ENCODE measurements at regions not wholly inside any gene's neighbourhood (a gene's known extent, or its start where the extent isn't known, plus 50 kb on each side); places are given as distances from the start of the nearest gene placed in this dataset.

DNA sequence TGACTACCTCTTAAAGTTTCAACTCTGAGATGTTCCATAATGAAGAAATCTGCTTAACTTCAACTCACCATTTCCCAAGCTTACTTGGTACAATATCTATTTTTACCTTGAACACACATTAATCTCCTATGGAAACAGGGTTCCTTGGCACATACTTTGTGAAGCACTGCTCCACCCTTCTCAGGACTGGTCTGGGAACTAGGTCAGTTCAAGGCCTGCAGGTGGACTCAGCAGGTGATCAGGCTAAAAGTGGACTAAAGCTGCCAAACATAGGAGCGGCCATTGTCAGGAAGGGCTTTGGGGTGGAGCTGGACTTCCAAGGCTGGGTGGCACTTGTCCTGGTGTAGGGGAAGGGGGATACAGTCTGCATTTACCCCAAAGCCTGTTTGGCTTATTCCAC is 202.3 kb downstream of the NUAK1 start:
- no peak for DNase-seq

DNA sequence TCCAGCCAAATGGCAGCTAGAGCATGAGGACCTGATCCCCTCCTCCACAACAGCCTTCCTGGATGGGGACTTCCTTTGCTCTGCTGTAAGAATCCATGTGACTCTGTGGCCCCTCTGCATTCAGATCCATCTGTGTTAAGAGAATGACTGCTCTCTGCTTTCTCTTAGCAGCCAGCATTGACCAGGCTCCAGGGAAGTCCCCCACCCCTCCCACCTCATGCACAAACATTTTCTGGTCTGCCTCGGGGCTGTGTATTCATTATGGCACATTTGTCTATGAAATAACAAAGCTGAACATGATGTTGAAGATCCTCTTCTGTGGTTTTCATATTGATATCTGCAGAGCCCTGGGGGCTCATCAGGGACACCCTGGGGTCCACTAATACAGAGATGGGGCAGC is 201.7 kb downstream of the NUAK1 start:
- DNase-seq, result no peak

DNA sequence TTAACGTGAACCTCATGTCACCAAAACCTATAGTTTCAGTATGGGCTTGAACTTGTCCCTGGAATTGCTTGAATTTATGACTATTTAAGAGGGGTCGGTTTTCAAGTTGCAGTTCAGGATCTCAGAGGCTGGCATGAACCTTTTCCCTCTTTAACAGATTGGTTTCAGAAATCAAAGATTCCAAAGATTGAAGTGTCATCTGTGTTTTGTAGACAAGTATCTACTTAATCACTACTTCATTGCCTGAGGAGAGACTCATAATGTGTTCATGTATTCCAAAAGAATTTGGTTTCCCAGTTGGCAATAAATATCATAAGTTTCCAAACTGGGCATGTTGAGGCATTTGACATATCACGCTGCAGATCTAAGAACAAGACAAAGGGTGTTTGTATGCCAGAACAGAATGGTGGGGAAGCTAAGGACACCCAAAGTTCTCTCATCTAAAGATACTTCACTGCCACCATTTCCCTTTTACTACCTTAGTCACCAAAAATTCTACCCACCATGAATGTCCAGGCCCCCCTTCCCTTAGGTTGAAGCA is 199.5 kb downstream of the NUAK1 start:
- DNase-seq, result no peak

DNA sequence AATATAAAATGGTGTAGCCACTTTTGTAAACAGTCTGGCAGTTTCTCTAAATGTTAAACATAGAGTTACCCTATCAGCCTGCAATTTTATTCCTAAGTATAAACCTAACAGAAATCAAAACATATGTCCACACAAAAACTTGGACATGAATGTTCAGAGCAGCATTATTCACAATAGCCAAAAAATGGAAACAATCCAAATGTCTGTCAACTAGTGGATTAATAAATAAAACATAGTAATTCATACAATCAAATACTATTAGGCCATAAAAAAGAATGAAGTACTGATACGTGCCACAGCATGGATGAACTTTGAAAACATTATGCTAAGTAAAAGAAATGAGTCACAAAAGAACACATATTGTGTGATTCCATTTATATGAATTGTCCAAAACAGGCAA is 196.5 kb downstream of the NUAK1 start:
- DNase-seq, result no peak

DNA sequence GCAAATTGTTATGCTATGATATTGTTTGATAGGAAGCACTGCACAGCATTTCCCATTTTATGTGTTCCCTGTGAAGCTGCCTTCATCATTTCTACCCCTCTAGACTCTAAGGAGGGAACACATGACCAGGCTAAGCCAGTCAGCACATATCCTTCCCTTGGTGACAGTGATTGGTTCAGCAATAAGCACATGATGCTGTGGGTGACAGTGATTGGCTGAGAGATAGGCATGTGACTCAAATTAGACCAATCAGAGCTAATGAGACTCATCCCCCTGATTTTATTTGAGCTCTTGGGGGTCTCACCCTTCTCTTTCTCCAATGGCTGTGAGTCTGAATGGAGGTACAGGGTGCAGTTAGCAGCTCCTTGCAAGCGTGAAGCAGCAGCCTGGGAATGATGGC is 195.2 kb downstream of the NUAK1 start:
- DNase-seq, result no peak

DNA sequence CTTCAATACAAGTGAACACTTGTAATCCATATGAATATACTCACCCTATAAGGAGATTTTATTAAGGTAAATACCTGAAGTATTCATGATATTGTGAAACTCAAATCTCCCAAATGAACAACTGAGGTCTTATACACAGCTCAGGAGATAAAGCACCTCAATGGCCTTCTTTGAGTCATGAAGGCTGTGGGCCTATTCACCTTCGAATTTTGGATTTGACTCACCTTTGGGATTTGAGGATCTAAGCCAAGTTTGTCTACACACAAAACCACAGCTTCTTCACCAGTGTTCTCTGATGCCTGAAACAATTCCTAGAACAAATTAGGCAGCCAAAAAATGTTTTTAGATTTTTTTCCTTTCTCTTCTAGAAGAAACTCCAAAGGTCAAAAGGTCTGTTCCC is 194.1 kb downstream of the NUAK1 start:
- DNase-seq, result no peak

DNA sequence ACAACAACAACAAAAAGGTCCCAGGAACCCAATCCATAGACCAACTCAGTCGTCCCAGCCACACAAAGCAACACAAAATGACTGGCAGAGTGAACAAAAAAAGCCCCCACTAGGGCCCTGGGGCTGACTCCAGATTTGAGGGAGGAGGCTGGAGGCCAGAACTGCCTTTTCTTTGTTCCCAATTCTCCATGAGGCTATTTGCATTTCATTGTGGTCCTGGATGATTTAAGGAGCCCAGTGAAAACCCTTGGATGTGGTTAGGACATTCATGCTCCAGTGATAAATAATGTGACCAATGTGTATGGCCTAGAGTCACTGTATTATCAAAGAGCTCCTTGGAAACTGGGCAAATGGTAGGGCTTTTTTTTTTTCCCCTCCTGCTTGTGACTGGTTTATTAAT is 192.9 kb downstream of the NUAK1 start:
- no peak for DNase-seq

DNA sequence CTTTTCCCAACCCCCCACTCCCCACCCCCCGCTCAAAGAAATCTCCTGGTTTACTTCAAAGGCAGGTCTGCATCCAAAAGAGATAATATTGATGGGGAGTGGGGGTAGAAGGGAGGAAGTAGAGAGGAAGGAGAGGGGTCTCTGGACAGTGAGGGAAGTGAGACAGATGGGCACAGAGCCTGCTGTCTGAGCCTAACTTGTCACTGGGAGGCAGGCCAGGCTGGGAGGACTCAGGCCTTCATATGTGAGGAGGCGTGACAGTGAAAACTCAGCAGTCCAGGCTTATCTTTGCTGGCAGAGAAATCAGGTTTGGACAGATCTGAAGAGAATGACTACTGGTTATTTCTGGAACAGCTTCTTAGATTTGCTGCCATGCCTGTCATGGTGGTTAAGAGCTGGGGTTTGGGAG is 192.3 kb downstream of the NUAK1 start:
- no peak for DNase-seq

DNA sequence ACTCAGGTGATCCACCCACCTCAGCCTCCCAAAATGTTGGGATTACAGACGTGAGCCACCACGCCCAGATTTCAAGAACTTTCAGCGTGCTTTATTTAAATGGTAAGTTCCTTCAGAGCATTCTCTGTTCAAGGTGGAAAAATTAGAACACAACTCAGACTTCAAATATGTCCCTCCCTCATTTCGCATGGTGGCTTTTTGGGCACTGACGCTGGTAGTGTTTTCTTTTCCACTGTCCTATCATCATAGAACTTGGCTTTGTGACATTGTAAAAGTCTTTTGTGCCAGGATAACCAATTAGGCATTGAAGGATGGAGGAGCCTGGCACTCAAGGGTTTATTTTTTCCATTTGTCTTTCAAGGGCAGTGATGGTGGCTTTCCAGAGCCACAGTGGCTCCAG is 190.8 kb downstream of the NUAK1 start:
- no peak for DNase-seq

DNA sequence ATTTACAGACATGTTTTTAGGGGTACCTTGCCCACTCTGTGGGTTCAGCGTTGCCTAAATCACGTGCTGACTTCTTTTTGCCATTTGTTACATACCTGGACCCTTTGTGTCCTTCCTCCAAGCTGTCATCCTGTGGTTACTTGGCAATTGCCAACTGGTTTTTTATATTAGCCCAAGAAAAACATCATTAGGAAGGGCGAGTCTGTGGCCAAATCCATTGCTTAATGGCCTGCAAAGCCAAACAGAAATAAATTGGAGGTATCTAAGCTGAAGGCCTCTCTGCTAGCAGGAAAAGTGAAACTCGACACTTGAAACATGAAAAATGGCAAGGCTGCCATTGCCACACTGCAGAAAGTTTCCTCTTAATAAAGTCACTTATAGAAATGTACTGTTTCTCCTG is 190.4 kb downstream of the NUAK1 start:
- DNase-seq, result no peak

DNA sequence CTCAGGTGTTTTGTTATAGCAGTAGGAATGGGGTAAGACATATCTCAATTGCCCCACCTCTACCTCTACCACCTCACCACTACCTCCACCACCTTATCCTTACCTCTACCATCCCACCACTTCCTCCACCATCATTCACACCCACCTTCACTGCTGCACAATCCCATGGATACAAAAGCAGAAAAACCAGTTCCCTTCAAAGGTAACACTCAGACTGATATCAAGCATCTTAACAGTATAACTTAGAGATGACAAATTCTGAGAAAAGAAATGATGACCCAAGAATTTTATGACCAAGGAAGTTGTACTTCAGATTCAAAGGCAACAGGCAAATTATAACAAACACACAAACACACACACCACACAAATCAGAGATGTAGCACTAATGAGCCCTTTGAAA is 189.4 kb downstream of the NUAK1 start:
- DNase-seq, result no peak

DNA sequence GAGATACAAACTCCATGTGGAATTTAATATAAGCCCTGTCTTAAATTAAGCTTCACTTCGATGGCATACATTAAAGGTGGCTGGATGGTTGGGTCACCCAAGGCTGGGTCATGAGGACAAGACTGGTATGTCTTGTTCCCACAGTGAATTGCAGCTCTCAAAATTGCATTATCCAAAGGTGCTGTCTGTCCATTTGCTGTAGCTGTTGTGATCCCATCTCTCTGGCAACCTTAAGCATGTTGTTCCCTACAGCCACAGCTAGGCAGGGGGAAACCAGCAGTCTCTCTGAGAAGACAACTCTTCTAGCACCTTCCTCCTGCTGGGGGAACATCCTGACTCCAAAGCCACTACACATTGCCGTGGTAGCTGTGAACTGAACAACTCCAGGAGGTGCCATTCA is 187.0 kb downstream of the NUAK1 start:
- DNase-seq, result no peak

DNA sequence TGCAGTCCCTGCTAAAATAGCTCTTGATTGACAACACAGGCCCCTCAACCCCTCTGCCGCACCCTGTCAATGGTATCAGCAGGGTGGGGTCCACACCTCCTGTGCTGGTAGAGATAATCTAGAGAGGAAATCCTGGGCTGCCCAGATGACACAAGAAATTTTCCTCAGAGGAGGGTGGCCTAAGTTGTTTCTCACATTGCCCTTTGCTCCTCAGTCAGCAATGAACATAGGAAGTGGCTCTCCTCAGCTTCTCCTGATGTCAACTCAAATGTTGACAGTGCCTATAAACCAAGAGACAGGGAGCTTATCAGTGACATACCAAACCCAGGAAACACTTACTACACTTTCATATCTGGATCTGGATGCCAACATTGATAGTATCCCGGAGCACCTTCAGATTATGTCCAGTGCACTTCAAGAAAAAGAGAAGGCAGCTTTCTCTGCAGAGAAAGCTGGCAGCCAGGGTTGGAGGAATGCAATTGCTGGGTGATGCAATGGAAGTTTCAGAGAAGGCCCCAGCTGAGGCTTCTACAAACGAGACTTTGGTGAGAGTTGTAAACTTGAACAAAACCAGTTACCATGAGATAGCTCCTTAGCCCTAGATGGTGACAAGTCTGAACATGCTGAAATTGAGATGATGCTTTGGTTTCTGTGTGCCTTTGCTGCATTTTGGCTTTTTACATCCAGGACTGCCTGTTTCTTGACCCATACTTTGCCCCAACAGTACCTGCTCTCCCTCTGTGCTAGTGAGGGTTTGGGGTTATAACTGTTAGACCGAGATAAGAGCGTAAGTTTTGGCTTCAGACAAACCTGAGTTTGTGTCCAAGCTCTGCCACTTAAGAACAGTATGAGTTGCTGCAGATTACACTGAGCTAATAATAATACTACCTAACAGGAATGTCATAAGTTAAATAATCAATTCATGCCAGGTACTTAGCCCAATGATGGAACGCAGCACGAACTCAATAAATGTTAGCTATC is 183.5 kb downstream of the NUAK1 start:
- no peak for DNase-seq

DNA sequence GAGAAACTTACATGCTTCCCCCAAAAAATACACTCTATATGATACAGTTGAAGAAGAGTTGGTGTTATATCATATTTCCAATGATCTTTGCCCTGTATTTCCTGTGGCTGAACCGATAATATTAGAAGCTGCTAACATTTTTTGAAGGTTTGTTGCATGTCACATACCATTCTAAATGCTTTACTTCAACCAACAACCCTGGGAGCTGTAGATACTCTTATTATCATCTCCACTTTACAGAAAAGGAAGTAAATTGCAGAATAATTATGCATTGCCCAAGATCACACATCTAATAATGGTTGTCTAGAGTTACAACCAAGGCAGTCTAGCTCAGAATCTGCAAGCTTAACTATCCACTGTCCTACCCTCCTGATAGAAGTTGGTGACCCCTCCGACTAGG is 182.8 kb downstream of the NUAK1 start:
- DNase-seq, result no peak

DNA sequence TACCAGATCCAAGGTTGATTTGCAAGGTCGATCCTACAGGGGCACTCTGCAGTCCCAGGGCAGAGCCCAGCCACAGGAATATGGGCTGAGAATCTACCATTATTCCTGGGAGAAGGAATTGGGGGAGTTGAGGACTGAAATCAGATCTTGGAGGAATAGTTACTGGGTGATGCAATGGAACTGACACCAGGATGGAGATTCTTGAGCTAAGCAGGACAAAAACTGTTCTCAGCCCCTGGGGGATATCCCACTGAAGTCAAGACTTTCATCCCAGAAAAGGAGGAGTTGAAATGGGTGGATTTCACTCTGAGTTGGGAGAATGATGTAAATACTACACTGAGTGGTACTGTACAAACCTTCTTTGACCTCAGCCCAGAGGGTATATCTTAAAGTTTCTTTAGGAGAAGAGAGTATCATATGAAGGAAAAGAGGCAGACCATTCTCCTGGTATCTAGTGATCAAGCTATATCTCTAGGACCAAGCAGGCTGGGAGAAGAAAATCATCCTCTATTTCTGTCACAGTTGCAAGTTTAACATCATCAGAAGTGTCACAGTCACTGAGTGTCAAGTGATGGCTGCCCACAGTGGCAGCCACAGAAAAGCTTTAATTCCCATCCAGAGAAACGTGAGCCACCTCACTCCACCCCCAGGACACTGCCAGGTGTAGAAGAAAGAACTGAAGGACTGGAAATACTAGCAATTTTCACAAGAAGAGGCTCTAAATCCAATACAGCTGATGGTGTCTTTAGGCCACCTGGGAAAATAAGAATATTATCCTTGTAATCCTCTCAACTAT is 181.9 kb downstream of the NUAK1 start:
- no peak for DNase-seq

DNA sequence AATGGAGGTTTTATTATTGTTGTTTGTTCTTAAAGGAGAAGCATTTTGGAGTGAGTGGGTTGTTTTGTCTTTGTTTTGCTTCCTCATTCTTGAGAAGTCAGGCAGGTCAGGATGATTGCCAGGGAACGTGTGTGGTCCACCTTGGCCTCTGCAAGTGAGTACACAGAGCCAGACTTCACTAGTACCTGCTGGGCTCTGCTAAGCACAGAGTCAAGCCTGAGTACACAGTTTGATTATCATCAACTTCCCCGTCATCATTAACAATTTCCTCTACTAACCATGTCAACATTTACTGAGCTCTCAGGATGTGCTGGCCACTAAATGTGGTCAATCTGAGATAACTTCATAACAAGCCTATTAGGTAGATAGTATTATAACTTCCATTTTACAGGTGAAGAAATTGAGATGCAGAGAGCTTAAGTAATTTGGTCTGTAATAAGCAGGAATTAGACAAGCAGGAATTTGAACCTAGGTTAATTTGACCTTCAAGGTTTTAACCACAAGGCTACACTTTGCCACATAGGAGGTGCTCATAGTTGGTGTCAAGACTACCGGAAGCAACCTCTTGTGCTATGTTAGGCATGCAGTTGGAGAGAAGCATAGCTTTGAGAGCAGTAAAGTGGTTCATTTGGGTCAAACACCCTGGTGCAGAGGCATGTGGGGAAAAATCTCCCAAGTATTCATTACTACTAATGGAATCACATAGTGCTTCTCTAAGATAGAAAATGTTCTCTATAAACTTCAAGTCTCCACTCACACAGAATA is 178.3 kb downstream of the NUAK1 start:
- DNase-seq, result no peak

DNA sequence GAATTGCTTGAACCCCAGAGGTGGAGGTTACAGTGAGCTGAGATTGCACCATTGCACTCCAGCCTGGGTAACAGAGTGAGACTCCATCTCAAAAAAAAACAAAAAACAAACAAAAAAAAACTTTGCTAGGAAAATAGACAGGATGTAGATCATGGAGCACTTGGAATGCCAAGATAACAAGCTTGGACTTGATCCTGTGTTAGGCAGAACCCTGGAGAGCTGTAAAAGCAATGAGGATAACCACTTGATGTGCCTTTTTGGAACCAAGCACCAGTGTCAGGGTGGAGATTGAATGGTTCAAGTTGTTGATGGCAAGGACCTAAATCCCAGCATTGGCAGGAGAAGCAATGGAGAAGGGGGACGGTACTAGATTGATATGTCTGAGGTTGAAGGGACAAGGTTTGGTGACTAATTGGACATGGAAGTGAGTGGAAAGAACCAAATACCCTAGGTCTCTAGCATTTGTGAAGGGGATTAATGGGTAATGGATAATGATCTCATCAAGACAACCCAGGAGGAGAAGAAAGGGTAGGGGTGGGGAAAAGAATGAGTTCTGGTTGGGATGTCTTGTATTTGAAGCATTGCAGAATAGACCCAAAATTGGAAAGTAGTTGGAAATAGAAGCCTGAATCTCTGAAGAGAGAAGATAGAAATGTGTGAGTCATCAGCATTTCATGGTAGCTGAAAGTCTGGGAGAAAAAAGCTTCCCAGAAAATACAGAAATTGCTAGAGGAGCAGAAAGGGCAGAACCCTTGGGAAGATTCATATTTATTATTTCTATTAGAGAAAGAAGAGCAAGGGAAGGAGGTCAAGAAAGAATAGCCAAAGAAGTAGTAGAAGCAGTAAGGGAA is 176.7 kb downstream of the NUAK1 start:
- no peak for DNase-seq

DNA sequence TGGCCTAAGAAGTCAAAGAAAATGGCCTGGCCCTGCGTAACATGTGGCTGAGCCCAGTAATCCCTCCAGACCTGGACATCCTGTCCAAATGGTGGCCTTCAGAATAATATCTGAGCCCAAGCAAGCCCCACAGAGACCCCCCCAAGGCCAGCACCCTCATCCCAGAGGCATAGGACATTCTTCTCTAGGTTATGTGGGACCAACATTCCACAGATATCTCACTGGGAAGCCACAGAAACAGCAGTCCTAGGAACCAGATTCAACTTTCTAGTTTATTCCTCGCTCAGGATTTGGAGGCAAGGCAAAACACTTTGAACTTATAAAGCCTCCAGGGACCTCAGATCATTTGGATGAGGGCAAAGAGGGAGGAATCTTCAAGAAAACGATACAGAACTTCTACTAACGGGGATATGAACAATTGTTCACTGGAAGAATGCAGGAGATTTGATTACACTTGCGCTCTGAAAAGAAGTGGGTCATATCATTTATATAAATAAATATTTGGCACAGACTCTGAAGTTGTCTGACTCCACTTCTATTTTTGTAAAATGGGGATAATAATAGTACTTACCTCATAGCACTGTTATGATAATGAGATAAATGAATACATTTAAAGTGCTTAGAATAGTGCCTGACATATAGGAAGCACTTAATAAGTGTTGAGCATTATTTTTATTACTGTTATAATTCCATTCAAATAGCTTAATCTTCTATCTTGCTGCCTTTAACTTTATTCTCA is 171.5 kb downstream of the NUAK1 start:
- no peak for DNase-seq

DNA sequence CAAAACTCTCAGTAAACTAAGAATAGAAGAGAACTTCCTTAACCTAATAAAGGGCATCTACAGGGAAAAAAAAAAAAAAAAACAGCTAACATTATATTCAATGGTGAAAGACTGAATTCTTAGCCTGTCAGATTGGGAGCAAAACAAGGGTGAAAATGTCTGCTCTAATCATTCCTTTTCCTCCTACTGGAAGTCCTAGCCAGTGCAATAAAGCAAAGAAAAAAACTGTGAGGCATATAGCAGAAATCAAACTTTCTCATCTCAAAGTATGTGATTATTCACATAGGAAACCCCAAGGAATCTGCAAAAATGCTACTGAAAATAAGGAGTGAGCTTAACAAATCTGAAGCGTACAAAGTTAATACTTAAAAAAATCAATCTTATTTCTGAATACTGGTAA is 170.7 kb downstream of the NUAK1 start:
- no peak for DNase-seq

DNA sequence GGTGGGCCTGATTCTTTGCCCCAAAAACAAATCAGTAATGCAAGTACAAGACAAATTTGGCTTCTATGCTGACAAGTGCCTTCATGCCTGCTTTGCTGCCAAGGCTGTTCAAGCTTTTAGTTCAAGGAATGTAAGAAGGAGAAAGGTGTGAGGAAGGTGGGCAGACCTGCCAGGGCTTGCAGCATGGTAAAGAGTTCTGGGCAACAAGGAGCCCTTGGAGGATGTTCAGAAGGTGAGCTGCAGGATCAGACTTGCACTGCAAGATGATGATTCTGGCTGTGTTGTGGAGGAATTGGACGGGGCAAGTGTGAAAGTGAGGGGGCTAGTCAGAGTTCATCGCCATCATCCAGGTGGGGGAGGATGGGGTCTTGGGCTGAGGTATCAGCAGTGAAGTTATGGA is 167.9 kb downstream of the NUAK1 start:
- DNase-seq, result no peak

DNA sequence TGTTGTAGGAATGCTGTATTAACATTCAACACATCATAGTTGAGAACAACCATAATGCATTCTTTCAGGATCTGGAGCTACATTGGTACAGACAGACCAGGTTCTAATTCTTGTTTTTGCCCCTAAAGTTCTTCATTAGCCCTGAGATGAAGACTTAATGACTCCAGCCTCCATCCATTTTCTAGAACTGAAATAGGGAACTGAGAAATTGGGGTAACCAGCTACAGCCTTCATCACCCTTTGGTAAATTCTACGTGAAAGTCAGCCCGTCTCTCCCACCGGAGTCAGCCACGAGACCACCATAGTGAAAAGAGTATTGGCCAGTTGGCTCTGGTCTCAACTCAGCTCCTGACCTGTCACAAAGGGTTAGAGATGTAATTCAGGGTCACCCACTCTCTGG is 164.0 kb downstream of the NUAK1 start:
- no peak for DNase-seq
